Endodermal cell (in vitro differentiated cells): ENCODE measurements at regions not wholly inside any gene's neighbourhood (a gene's known extent, or its start where the extent isn't known, plus 50 kb on each side); places are given as distances from the start of the nearest gene placed in this dataset.

Experiments used
- DNase-seq: peaks from one replicate; pipeline ENCODE4 v3.0.0-alpha.2; 2017
- H3K27ac ChIP-seq: 2 replicates; pipeline ENCODE4 v1.5.1; 2013; ENCODE audit warnings: mild to moderate bottlenecking, low read depth, low read length, moderate library complexity
- H3K27me3 ChIP-seq: 2 replicates; pipeline ENCODE4 v1.6.1; 2013; ENCODE audit warnings: mild to moderate bottlenecking, low read length, moderate library complexity; ENCODE audit not compliant: insufficient read depth, control insufficient read depth, poor library complexity, severe bottlenecking
- H3K36me3 ChIP-seq: 2 replicates; pipeline ENCODE4 v1.7.0; 2013; ENCODE audit warnings: mild to moderate bottlenecking, low read length, moderate library complexity; ENCODE audit not compliant: control insufficient read depth, insufficient read depth
- H3K4me1 ChIP-seq: one replicate; pipeline ENCODE4 v1.7.0; 2013; ENCODE audit warnings: low read length; ENCODE audit not compliant: control insufficient read depth, insufficient read depth
- H3K4me3 ChIP-seq: 2 replicates; pipeline ENCODE4 v1.5.1; 2013; ENCODE audit warnings: mild to moderate bottlenecking, low read length, moderate library complexity
- H3K9ac ChIP-seq: 2 replicates; pipeline ENCODE4 v1.6.1; 2013; ENCODE audit warnings: mild to moderate bottlenecking, low read length, moderate library complexity; ENCODE audit not compliant: poor library complexity, severe bottlenecking; ENCODE audit errors: extremely low read depth
- H3K9me3 ChIP-seq: 2 replicates; pipeline ENCODE4 v1.6.1; 2013; ENCODE audit warnings: mild to moderate bottlenecking, low read length, moderate library complexity; ENCODE audit not compliant: control insufficient read depth
- H3K27ac Mint-ChIP-seq: 2 replicates; pipeline ENCODE4 v1.8.0; 2020; ENCODE audit warnings: mixed read lengths
- H3K27me3 Mint-ChIP-seq: 2 replicates; pipeline ENCODE4 v1.8.0; 2021; ENCODE audit warnings: mild to moderate bottlenecking, mixed read lengths; ENCODE audit not compliant: insufficient read depth
- H3K36me3 Mint-ChIP-seq: 2 replicates; pipeline ENCODE4 v1.8.0; 2020; ENCODE audit warnings: low read depth, mixed read lengths
- H3K4me1 Mint-ChIP-seq: 2 replicates; pipeline ENCODE4 v1.8.0; 2020; ENCODE audit warnings: mixed read lengths
- H3K4me3 Mint-ChIP-seq: 2 replicates; pipeline ENCODE4 v1.8.0; 2020; ENCODE audit warnings: mild to moderate bottlenecking, moderate library complexity, mixed read lengths
- H3K9me3 Mint-ChIP-seq: 2 replicates; pipeline ENCODE4 v1.8.0; 2020; ENCODE audit warnings: mild to moderate bottlenecking, mixed read lengths
- CTCF ChIP-seq: fragments of 200-600 bp; sonication (generic); conservative IDR thresholded peaks from 2 replicates; pipeline ENCODE4 v1.5.0; 2021; ENCODE audit warnings: antibody characterized with exemption, mild to moderate bottlenecking
- WGBS, 2 experiments: methylation state at CpG; one replicate each; pipeline versions ENCODE4 v1.1.5 to v1.1.7; 2013; ENCODE audit warnings: missing lambda C conversion rate in 2 of 2, mixed read lengths in 1 of 2; ENCODE audit not compliant: insufficient coverage in 1 of 2, insufficient read length in 1 of 2; 5-methylcytosine and 5-hydroxymethylcytosine counted together

- Histone ChIP-seq H3K27ac (no peak overlapping the region), H3K27me3 (no peaks in the 10 kb centered on the region), H3K4me1 (peaks cover 4% of the 10 kb centered on the region), H3K36me3 (no peaks in the 10 kb centered on the region), H3K9ac (no peak overlapping the region), H3K4me3 (no peak overlapping the region), H3K9me3 (peaks cover 7% of the 10 kb centered on the region)
- H3K27ac Mint-ChIP-seq, result no peak overlapping the region
- TF ChIP-seq CTCF, result no peak
- peak; percentile 33 for DNase-seq
- H3K36me3 Mint-ChIP-seq, result no peaks in the 10 kb centered on the region
- 92 to 93% methylated on average over 4 to 8 of the region's 8 CpGs for WGBS, 2 experiments
- H3K27me3 Mint-ChIP-seq, result peaks cover 5% of the 10 kb centered on the region
- no peak overlapping the region for H3K4me3 Mint-ChIP-seq
- H3K9me3 Mint-ChIP-seq, result peaks cover 6% of the 10 kb centered on the region
- H3K4me1 Mint-ChIP-seq, result peaks cover 17% of the 10 kb centered on the region
Observed at GRCh38 chr15:70383856-70384255, 286.1 kb upstream of the TLE3 start.

- peaks cover 6% of the 10 kb centered on the region for H3K9me3 Mint-ChIP-seq
- H3K36me3 Mint-ChIP-seq, result no peaks in the 10 kb centered on the region
- Histone ChIP-seq H3K27me3 (no peaks in the 10 kb centered on the region), H3K4me1 (peaks cover 3% of the 10 kb centered on the region), H3K36me3 (no peaks in the 10 kb centered on the region), H3K9ac (no peak overlapping the region), H3K9me3 (peaks cover 7% of the 10 kb centered on the region), H3K4me3 (no peak overlapping the region), H3K27ac (no peak overlapping the region)
- WGBS, 2 experiments, result 94 to 98% methylated on average over 13 to 14 of the region's 14 CpGs
- DNase-seq, result peak; percentile 30
- no peak for TF ChIP-seq CTCF
- no peak overlapping the region for H3K4me3 Mint-ChIP-seq
- H3K4me1 Mint-ChIP-seq, result peaks cover 14% of the 10 kb centered on the region
- peaks cover 11% of the 10 kb centered on the region for H3K27me3 Mint-ChIP-seq
- H3K27ac Mint-ChIP-seq, result no peak overlapping the region
Observed at GRCh38 chr15:70382762-70383458, 285.2 kb upstream of the TLE3 start.

DNA sequence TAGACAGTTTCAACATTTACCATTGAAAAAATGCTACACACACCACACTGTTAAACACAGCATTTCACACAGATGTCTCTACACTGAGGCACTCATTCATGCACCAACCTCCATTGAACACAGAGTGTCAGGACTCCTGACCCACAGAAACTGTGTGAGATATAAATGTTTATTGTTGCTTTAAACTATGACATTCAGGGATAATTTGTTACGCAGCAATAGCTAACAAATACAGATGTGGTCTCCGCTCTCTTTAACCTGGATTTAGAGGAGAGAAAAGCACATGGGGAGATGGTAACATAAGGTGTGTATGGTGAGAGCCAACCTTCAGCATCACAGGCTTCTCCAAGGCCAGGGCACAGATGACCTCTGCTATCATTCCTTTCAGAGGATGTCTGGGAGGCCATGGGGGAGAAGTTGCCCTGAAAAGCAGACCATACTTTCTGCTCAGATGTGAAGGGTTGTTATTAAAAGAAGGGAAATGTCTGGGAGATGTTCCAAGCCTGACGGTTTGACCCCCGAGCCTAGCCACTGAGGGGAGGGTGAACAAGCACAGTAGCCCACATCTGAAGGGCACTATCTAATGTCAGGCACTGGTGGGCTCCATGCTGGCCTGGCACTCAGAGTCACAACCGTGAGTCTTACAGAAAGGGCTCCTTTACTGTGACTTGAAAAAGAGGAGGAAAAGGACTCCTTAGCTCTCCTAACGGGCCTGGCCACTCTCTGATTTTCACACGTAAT lies 284.5 kb upstream of the TLE3 start:
- peaks cover 6% of the 10 kb centered on the region for H3K9me3 Mint-ChIP-seq
- Histone ChIP-seq H3K36me3 (no peaks in the 10 kb centered on the region), H3K27ac (no peak overlapping the region), H3K4me3 (no peak overlapping the region), H3K4me1 (peaks cover 1% of the 10 kb centered on the region), H3K27me3 (peaks cover under 1% of the 10 kb centered on the region), H3K9ac (no peak overlapping the region), H3K9me3 (peaks cover 7% of the 10 kb centered on the region)
- H3K4me1 Mint-ChIP-seq, result peaks cover 18% of the 10 kb centered on the region
- 91 to 94% methylated on average over 5 to 7 of the region's 7 CpGs for WGBS, 2 experiments
- peak; percentile 31 for DNase-seq
- no peak for TF ChIP-seq CTCF
- no peak overlapping the region for H3K27ac Mint-ChIP-seq
- H3K4me3 Mint-ChIP-seq, result no peak overlapping the region
- H3K27me3 Mint-ChIP-seq, result peaks cover 13% of the 10 kb centered on the region
- H3K36me3 Mint-ChIP-seq, result no peaks in the 10 kb centered on the region
